CD14-positive monocyte (primary cell): ENCODE measurements at regions not wholly inside any gene's neighbourhood (a gene's known extent, or its start where the extent isn't known, plus 50 kb on each side); places are given as distances from the start of the nearest gene placed in this dataset.

Experiments used
- DNase-seq, 3 donors: peaks; one replicate each; pipeline ENCODE4 v3.0.0-alpha.2; 2011 to 2022
- H2AFZ ChIP-seq: 2 replicates; pipeline ENCODE4 v1.6.0; 2012; ENCODE audit warnings: mild to moderate bottlenecking, low read depth, low read length, inconsistent platforms; ENCODE audit not compliant: insufficient read depth, poor library complexity, severe bottlenecking
- H3K27ac ChIP-seq, 2 donors: 1 replicate in 1 of 2; 2 replicates in 1 of 2; pipeline ENCODE4 v1.5.1; 2012 to 2013; ENCODE audit warnings: low read length in 2 of 2, control low read depth in 1 of 2, inconsistent platforms in 1 of 2, low read depth in 1 of 2, mild to moderate bottlenecking in 1 of 2
- H3K27me3 ChIP-seq, 2 donors: one replicate each; pipeline versions ENCODE4 v1.6.0 to v1.6.1; 2011 to 2013; ENCODE audit warnings: low read length in 2 of 2; ENCODE audit not compliant: control insufficient read depth in 2 of 2, insufficient read depth in 2 of 2
- H3K36me3 ChIP-seq, 2 donors: replicated peaks in 1 of 2; 1 replicate in 1 of 2; 2 replicates in 1 of 2; pipeline versions ENCODE4 v1.5.1 to v1.6.1; 2012 to 2013; ENCODE audit warnings: low read length in 2 of 2, control low read depth in 1 of 2, inconsistent platforms in 1 of 2, mild to moderate bottlenecking in 1 of 2; ENCODE audit not compliant: insufficient read depth in 2 of 2, control insufficient read depth in 1 of 2
- H3K4me1 ChIP-seq, 2 donors: 1 replicate in 1 of 2; 2 replicates in 1 of 2; pipeline versions ENCODE4 v1.5.1 to v1.6.1; 2012 to 2013; ENCODE audit warnings: low read length in 2 of 2, control low read depth in 1 of 2, inconsistent platforms in 1 of 2, mild to moderate bottlenecking in 1 of 2, moderate library complexity in 1 of 2; ENCODE audit not compliant: insufficient read depth in 2 of 2, control insufficient read depth in 1 of 2
- H3K4me2 ChIP-seq: replicated peaks from 2 replicates; pipeline ENCODE3; 2012; ENCODE audit warnings: low read length, moderate library complexity, mild to moderate bottlenecking; ENCODE audit not compliant: poor library complexity, severe bottlenecking; ENCODE audit errors: extremely low read depth
- H3K4me3 ChIP-seq, 3 experiments: fragments of 200-600 bp in 1 of 3; sonication (generic) in 1 of 3; replicated peaks in 1 of 3; 1 replicate in 2 of 3; 2 replicates in 1 of 3; pipeline ENCODE4 v1.5.1; 2011 to 2013; ENCODE audit warnings: low read length in 3 of 3, mild to moderate bottlenecking in 3 of 3, control low read depth in 2 of 3, low read depth in 2 of 3, inconsistent platforms in 1 of 3, moderate library complexity in 1 of 3
- H3K79me2 ChIP-seq: 2 replicates; pipeline ENCODE4 v1.6.0; 2012; ENCODE audit warnings: mild to moderate bottlenecking, control low read depth, inconsistent platforms, low read length, moderate library complexity; ENCODE audit not compliant: insufficient read depth
- H3K9ac ChIP-seq: 2 replicates; pipeline ENCODE4 v1.6.0; 2017; ENCODE audit warnings: low read length, mild to moderate bottlenecking; ENCODE audit not compliant: insufficient read depth, poor library complexity, severe bottlenecking
- H3K9me3 ChIP-seq, 2 donors: replicated peaks in 1 of 2; 1 replicate in 1 of 2; 2 replicates in 1 of 2; pipeline versions ENCODE4 v1.5.1 to v1.6.1; 2012 to 2013; ENCODE audit warnings: low read length in 2 of 2, control low read depth in 1 of 2; ENCODE audit not compliant: control insufficient read depth in 1 of 2, insufficient read depth in 1 of 2
- H4K20me1 ChIP-seq: 2 replicates; pipeline ENCODE4 v1.6.0; 2012; ENCODE audit warnings: mild to moderate bottlenecking, low read length, control low read depth, moderate library complexity; ENCODE audit not compliant: insufficient read depth
- H3K27ac Mint-ChIP-seq, 7 donors: one replicate each; pipeline ENCODE4 v1.8.0; 2020; ENCODE audit warnings: mild to moderate bottlenecking in 7 of 7, mixed read lengths in 7 of 7, moderate library complexity in 6 of 7, inconsistent platforms in 2 of 7
- H3K27me3 Mint-ChIP-seq, 3 donors: one replicate each; pipeline ENCODE4 v1.8.0; 2021 to 2022; ENCODE audit warnings: low read depth in 3 of 3, mild to moderate bottlenecking in 3 of 3, mixed read lengths in 3 of 3, moderate library complexity in 3 of 3, inconsistent platforms in 1 of 3
- H3K36me3 Mint-ChIP-seq, 2 donors: one replicate each; pipeline ENCODE4 v1.8.0; 2020; ENCODE audit warnings: mixed read lengths in 2 of 2, inconsistent platforms in 1 of 2, mild to moderate bottlenecking in 1 of 2
- H3K4me1 Mint-ChIP-seq: one replicate; pipeline ENCODE4 v1.8.0; 2020; ENCODE audit warnings: mild to moderate bottlenecking, mixed read lengths
- H3K4me3 Mint-ChIP-seq, 2 donors: one replicate each; pipeline ENCODE4 v1.8.0; 2020; ENCODE audit warnings: mild to moderate bottlenecking in 2 of 2, mixed read lengths in 2 of 2, moderate library complexity in 1 of 2
- H3K9me3 Mint-ChIP-seq, 7 donors: one replicate each; pipeline ENCODE4 v1.8.0; 2020 to 2022; ENCODE audit warnings: mixed read lengths in 7 of 7, mild to moderate bottlenecking in 6 of 7, moderate library complexity in 6 of 7, inconsistent platforms in 2 of 7
- WGBS: methylation state at CpG from one replicate; pipeline ENCODE4 v1.1.5; 2013; ENCODE audit warnings: missing lambda C conversion rate; ENCODE audit not compliant: insufficient coverage; 5-methylcytosine and 5-hydroxymethylcytosine counted together
- intact Hi-C, 2 donors: fragments of 100-400 bp; cut with micrococcal nuclease; formaldehyde crosslinking; loops; one replicate each; pipeline versions ENCODE4 v1.15.0 to v1.15.1; 2023
- TF ChIP-seq, protein P1 (sequence below): fragments of 200-600 bp; IDR thresholded peaks from one replicate; pipeline ENCODE4 v1.8.0; 2022; ENCODE audit warnings: antibody characterized with exemption, mild to moderate bottlenecking

GRCh38 chr9:28960602-28961001 is 1387.3 kb upstream of the C9orf72 start:
- no peak for DNase-seq
- H3K27me3 Mint-ChIP-seq, result no peaks in the 10 kb centered on the region
- Histone ChIP-seq H4K20me1 (no peaks in the 10 kb centered on the region), H3K9ac (no peak overlapping the region), H2AFZ (no peak overlapping the region), H3K4me3 (no peak overlapping the region), H3K4me2 (no peak overlapping the region), H3K9me3 (no peaks in the 10 kb centered on the region), H3K36me3 (no peaks in the 10 kb centered on the region), H3K79me2 (no peaks in the 10 kb centered on the region), H3K4me1 (no peaks in the 10 kb centered on the region), H3K27ac (no peak overlapping the region), H3K27me3 (no peaks in the 10 kb centered on the region)
- H3K27ac Mint-ChIP-seq, result no peak overlapping the region
- intact Hi-C loops, result no loop called here
- H3K9me3 Mint-ChIP-seq, result peaks cover 0 to 2% (median 0%) of the 10 kb centered on the region in 7 donors
- TF ChIP-seq, protein P1, sequence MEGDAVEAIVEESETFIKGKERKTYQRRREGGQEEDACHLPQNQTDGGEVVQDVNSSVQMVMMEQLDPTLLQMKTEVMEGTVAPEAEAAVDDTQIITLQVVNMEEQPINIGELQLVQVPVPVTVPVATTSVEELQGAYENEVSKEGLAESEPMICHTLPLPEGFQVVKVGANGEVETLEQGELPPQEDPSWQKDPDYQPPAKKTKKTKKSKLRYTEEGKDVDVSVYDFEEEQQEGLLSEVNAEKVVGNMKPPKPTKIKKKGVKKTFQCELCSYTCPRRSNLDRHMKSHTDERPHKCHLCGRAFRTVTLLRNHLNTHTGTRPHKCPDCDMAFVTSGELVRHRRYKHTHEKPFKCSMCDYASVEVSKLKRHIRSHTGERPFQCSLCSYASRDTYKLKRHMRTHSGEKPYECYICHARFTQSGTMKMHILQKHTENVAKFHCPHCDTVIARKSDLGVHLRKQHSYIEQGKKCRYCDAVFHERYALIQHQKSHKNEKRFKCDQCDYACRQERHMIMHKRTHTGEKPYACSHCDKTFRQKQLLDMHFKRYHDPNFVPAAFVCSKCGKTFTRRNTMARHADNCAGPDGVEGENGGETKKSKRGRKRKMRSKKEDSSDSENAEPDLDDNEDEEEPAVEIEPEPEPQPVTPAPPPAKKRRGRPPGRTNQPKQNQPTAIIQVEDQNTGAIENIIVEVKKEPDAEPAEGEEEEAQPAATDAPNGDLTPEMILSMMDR, result no peak
- no peaks in the 10 kb centered on the region for H3K4me1 Mint-ChIP-seq
- no peak overlapping the region for H3K4me3 Mint-ChIP-seq
- H3K36me3 Mint-ChIP-seq, result no peaks in the 10 kb centered on the region

DNA sequence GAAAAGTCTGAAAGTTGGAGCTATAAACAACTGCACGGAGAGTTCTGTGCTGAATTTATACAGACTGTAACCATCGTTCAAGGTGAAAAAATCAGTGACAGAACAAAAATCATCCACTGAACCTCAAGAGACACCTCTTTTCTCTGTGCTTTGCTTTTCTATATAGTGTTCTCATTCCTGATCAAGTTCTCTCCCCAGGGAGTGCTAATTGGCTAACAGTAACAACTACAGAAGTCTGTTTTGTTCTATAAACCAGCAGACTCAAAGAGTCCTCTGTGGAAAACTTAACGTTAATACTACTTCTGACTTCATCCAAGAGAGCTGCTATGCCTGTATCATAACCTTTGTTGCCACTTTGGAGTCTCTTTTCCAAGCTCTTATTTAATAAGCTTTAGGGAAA is 1388.3 kb upstream of the C9orf72 start:
- Mint-ChIP-seq H3K27me3 (no peaks in the 10 kb centered on the region), H3K27ac (no peak overlapping the region), H3K36me3 (no peaks in the 10 kb centered on the region), H3K9me3 (peaks cover 0 to 2% (median 0%) of the 10 kb centered on the region in 7 donors), H3K4me3 (no peak overlapping the region), H3K4me1 (no peaks in the 10 kb centered on the region)
- H3K79me2 ChIP-seq, result no peaks in the 10 kb centered on the region
- intact Hi-C loops, result no loop called here
- no peaks in the 10 kb centered on the region for H3K27me3 ChIP-seq
- H3K9ac ChIP-seq, result no peak overlapping the region
- 92% methylated on average over 2 of the region's 3 CpGs for WGBS
- TF ChIP-seq, protein P1, result no peak
- no peak overlapping the region for H3K4me3 ChIP-seq
- H2AFZ ChIP-seq, result no peak overlapping the region
- H3K9me3 ChIP-seq, result no peaks in the 10 kb centered on the region
- no peak overlapping the region for H3K27ac ChIP-seq
- H4K20me1 ChIP-seq, result no peaks in the 10 kb centered on the region
- DNase-seq, result no peak
- H3K4me1 ChIP-seq, result no peaks in the 10 kb centered on the region
- H3K4me2 ChIP-seq, result no peak overlapping the region
- H3K36me3 ChIP-seq, result no peaks in the 10 kb centered on the region
